Large intestine (tissue), 3 donors: ENCODE measurements at regions not wholly inside any gene's neighbourhood (a gene's known extent, or its start where the extent isn't known, plus 50 kb on each side); places are given as distances from the start of the nearest gene placed in this dataset.
A peak's percentile ranks its signal among the peaks of the same experiment; 100 is the strongest.
"Not testable (repeated sequence)": the region's sequence is repeated elsewhere in the genome, so short reads cannot be mapped to it uniquely, and the experiment has no call there.

ENCODE experiments used
- DNase-seq, 2 donors: peaks; one replicate each; pipeline versions ENCODE4 v3.0.0 to v3.0.0-alpha.2; 2013
- H3K27ac ChIP-seq: one replicate; pipeline ENCODE4 v1.5.1; 2013; ENCODE audit warnings: low read length
- H3K27me3 ChIP-seq: 2 replicates; pipeline ENCODE4 v1.6.1; 2013; ENCODE audit warnings: low read length; ENCODE audit not compliant: control insufficient read depth, insufficient read depth
- H3K36me3 ChIP-seq: 2 replicates; pipeline ENCODE4 v1.6.1; 2013; ENCODE audit warnings: low read length; ENCODE audit not compliant: control insufficient read depth, insufficient read depth
- H3K4me1 ChIP-seq: one replicate; pipeline ENCODE4 v1.6.1; 2013; ENCODE audit warnings: low read length; ENCODE audit not compliant: control insufficient read depth, insufficient read depth
- H3K4me3 ChIP-seq: one replicate; pipeline ENCODE4 v1.5.1; 2013; ENCODE audit warnings: low read length
- H3K9me3 ChIP-seq: one replicate; pipeline ENCODE4 v1.6.1; 2013; ENCODE audit warnings: mild to moderate bottlenecking, low read depth, low read length, moderate library complexity; ENCODE audit not compliant: control insufficient read depth
- WGBS: methylation state at CpG from one replicate; pipeline ENCODE4 v1.1.5; 2013; ENCODE audit warnings: low lambda C conversion rate; ENCODE audit not compliant: insufficient coverage; 5-methylcytosine and 5-hydroxymethylcytosine counted together

GRCh38 chr6:145155411-145155810 is 579.9 kb downstream of the EPM2A start:
- Histone ChIP-seq H3K36me3 (no peaks in the 10 kb centered on the region), H3K27me3 (no peaks in the 10 kb centered on the region), H3K4me1 (peaks cover 8% of the 10 kb centered on the region), H3K4me3 (no peak overlapping the region), H3K9me3 (peaks cover 3% of the 10 kb centered on the region), H3K27ac (no peak overlapping the region)
- DNase-seq = no peak
- WGBS = 56% methylated on average over 1 of the region's 1 CpG

- H3K4me1 ChIP-seq = peaks cover 8% of the 10 kb centered on the region
- no peak overlapping the region for H3K27ac ChIP-seq
- no peaks in the 10 kb centered on the region for H3K27me3 ChIP-seq
- no peak for DNase-seq
- WGBS = no CpG with 5 or more reads among the region's 2 CpGs
- no peaks in the 10 kb centered on the region for H3K36me3 ChIP-seq
- peaks cover 3% of the 10 kb centered on the region for H3K9me3 ChIP-seq
- no peak overlapping the region for H3K4me3 ChIP-seq
Measured at GRCh38 chr6:145155873-145156782, 579.2 kb downstream of the EPM2A start.

GRCh38 chr6:145158636-145159035 is 576.7 kb downstream of the EPM2A start:
- not testable (repeated sequence) for DNase-seq, H3K27ac ChIP-seq, H3K36me3 ChIP-seq, H3K4me3 ChIP-seq, H3K4me1 ChIP-seq, H3K9me3 ChIP-seq, H3K27me3 ChIP-seq
- no CpG with 5 or more reads among the region's 1 CpG for WGBS

- Histone ChIP-seq H3K4me1 (peaks cover 8% of the 10 kb centered on the region), H3K9me3 (peaks cover 3% of the 10 kb centered on the region), H3K27me3 (no peaks in the 10 kb centered on the region), H3K27ac (peak overlapping the region; percentile 21), H3K36me3 (no peaks in the 10 kb centered on the region), H3K4me3 (no peak overlapping the region)
- DNase-seq = peak; percentile 12 to 72
Measured at GRCh38 chr6:145159921-145160320, 575.4 kb downstream of the EPM2A start.

GRCh38 chr6:145161501-145161900 is 573.8 kb downstream of the EPM2A start:
- no CpG with 5 or more reads among the region's 1 CpG for WGBS
- H3K9me3 ChIP-seq = peaks cover 3% of the 10 kb centered on the region
- H3K36me3 ChIP-seq = no peaks in the 10 kb centered on the region
- H3K4me3 ChIP-seq = no peak overlapping the region
- no peaks in the 10 kb centered on the region for H3K27me3 ChIP-seq
- no peak overlapping the region for H3K27ac ChIP-seq
- H3K4me1 ChIP-seq = peaks cover 8% of the 10 kb centered on the region
- DNase-seq = no peak

- no peak for DNase-seq
- no peaks in the 10 kb centered on the region for H3K36me3 ChIP-seq
- no peak overlapping the region for H3K27ac ChIP-seq
- H3K27me3 ChIP-seq = no peaks in the 10 kb centered on the region
- H3K4me3 ChIP-seq = no peak overlapping the region
- H3K4me1 ChIP-seq = no peaks in the 10 kb centered on the region
- H3K9me3 ChIP-seq = no peaks in the 10 kb centered on the region
- WGBS = 100% methylated on average over 1 of the region's 2 CpGs
Measured at GRCh38 chr6:145169726-145170224, 565.5 kb downstream of the EPM2A start.

- no peaks in the 10 kb centered on the region for H3K4me1 ChIP-seq
- no peaks in the 10 kb centered on the region for H3K27me3 ChIP-seq
- no peak overlapping the region for H3K4me3 ChIP-seq
- DNase-seq = no peak
- WGBS = 90% methylated on average over 5 of the region's 6 CpGs
- no peaks in the 10 kb centered on the region for H3K36me3 ChIP-seq
- H3K9me3 ChIP-seq = peaks cover 4% of the 10 kb centered on the region
- no peak overlapping the region for H3K27ac ChIP-seq
Measured at GRCh38 chr6:145175470-145175869, 559.9 kb downstream of the EPM2A start.

GRCh38 chr6:145178391-145178790 is 556.9 kb downstream of the EPM2A start:
- H3K9me3 ChIP-seq = peaks cover 4% of the 10 kb centered on the region
- WGBS = no CpG with 5 or more reads among the region's 5 CpGs
- no peak for DNase-seq
- H3K27ac ChIP-seq = no peak overlapping the region
- no peaks in the 10 kb centered on the region for H3K4me1 ChIP-seq
- H3K36me3 ChIP-seq = no peaks in the 10 kb centered on the region
- no peak overlapping the region for H3K4me3 ChIP-seq
- no peaks in the 10 kb centered on the region for H3K27me3 ChIP-seq

GRCh38 chr6:145187491-145188206 is 547.7 kb downstream of the EPM2A start:
- WGBS = no CpG with 5 or more reads among the region's 2 CpGs
- Histone ChIP-seq H3K27ac (no peak overlapping the region), H3K27me3 (no peaks in the 10 kb centered on the region), H3K4me3 (no peak overlapping the region), H3K36me3 (no peaks in the 10 kb centered on the region), H3K4me1 (no peaks in the 10 kb centered on the region), H3K9me3 (no peaks in the 10 kb centered on the region)
- no peak for DNase-seq

GRCh38 chr6:145189836-145190235 is 545.5 kb downstream of the EPM2A start:
- no peaks in the 10 kb centered on the region for H3K4me1 ChIP-seq
- no CpG with 5 or more reads among the region's 1 CpG for WGBS
- H3K27ac ChIP-seq = no peak overlapping the region
- no peaks in the 10 kb centered on the region for H3K27me3 ChIP-seq
- DNase-seq = peak in 1 of 2 donors; percentile 39
- no peaks in the 10 kb centered on the region for H3K9me3 ChIP-seq
- no peak overlapping the region for H3K4me3 ChIP-seq
- no peaks in the 10 kb centered on the region for H3K36me3 ChIP-seq
